GM12878 (cell line): ENCODE measurements at regions not wholly inside any gene's neighbourhood (a gene's known extent, or its start where the extent isn't known, plus 50 kb on each side); places are given as distances from the start of the nearest gene placed in this dataset.

ENCODE experiments used
- CEBPB ChIP-seq, 2 experiments: fragments of 150-350 bp in 1 of 2; IDR thresholded peaks; 2 replicates each; pipeline ENCODE4 v1.6.1; 2012 to 2014; ENCODE audit warnings: low read depth in 2 of 2, low read length in 2 of 2, borderline replicate concordance in 1 of 2, inconsistent platforms in 1 of 2
- CTCF ChIP-seq, 3 experiments: IDR thresholded peaks in 2 of 3; conservative IDR thresholded peaks in 1 of 3; 2 replicates each; pipeline ENCODE4 v1.5.1; 2011; ENCODE audit warnings: low read depth in 3 of 3, low read length in 3 of 3, mild to moderate bottlenecking in 3 of 3, control low read depth in 2 of 3, moderate library complexity in 2 of 3, inconsistent platforms in 1 of 3, mixed read lengths in 1 of 3; ENCODE audit not compliant: control insufficient read depth in 2 of 3, insufficient read depth in 1 of 3; ENCODE audit errors: extremely low read depth in 1 of 3
- EP300 ChIP-seq, 2 experiments: fragments of 150-350 bp in 1 of 2; IDR thresholded peaks; 2 replicates each; pipeline ENCODE4 v1.6.1; 2011 to 2012; ENCODE audit warnings: low read depth in 2 of 2, low read length in 2 of 2, borderline replicate concordance in 1 of 2, improper control_type of control experiment in 1 of 2, inconsistent platforms in 1 of 2; ENCODE audit not compliant: control insufficient read depth in 1 of 2
- RCOR1 ChIP-seq: conservative IDR thresholded peaks from 2 replicates; pipeline ENCODE4 v1.6.1; 2012; ENCODE audit warnings: low read depth, low read length, improper control_type of control experiment

GRCh38 chr4:14883166-14883565 lies 119.1 kb upstream of the CPEB2 start:
- no peak for TF ChIP-seq CTCF (IDR thresholded peaks at IDR 0.05 in 2 of 3, conservative IDR thresholded peaks at IDR 0.05 in 1 of 3; ENCODE audit: control insufficient read depth in 2 of 3, extremely low read depth in 1 of 3, insufficient read depth in 1 of 3, low read depth in 3 of 3, low read length in 3 of 3)
- no peak for TF ChIP-seq CEBPB (IDR thresholded peaks at IDR 0.05; ENCODE audit: borderline replicate concordance in 1 of 2, low read depth in 2 of 2, low read length in 2 of 2)
- no peak for TF ChIP-seq EP300 (IDR thresholded peaks at IDR 0.05; ENCODE audit: borderline replicate concordance in 1 of 2, control insufficient read depth in 1 of 2, low read depth in 2 of 2, low read length in 2 of 2)
- no peak for TF ChIP-seq RCOR1
